HepG2 (cell line): ENCODE measurements at regions not wholly inside any gene's neighbourhood (a gene's known extent, or its start where the extent isn't known, plus 50 kb on each side); places are given as distances from the start of the nearest gene placed in this dataset.

Experiments used
- ATAC-seq: fragments of 200-7000 bp; cut with Tn5 transposase; 3 replicates; pipeline ENCODE4 v1.9.1; 2020; ENCODE audit warnings: mild to moderate bottlenecking, moderate library complexity
- BruUV-seq: library from RNA; stranded (reverse); fragments of 400-500 nt; replicated peaks from 2 replicates; lab custom pipeline; 2021; lab: Mats Ljungman, UMichigan
- CTCF ChIA-PET: fragments of 300-600 bp; formaldehyde crosslinking; extraction: SDS; loops from one replicate; lab custom pipeline; 2021; ENCODE audit warnings: low total read pairs, inconsistent platforms, low intra/inter-chr PET ratio; lab: Yijun Ruan, JAX
- POLR2A ChIA-PET: fragments of 350-600 bp; sonication (Branson Sonifier 250); formaldehyde crosslinking; loops from one replicate; lab custom pipeline; 2020; ENCODE audit warnings: antibody characterized with exemption, inconsistent platforms; lab: Yijun Ruan, JAX
- DNase-seq: peaks from one replicate; pipeline ENCODE4 v3.0.0-alpha.2; 2015; ENCODE audit warnings: low spot score
- FAIRE-seq: peaks from 3 replicates; lab custom pipeline; 2011; peaks lifted over from hg19 to GRCh38; lab: Jason Lieb, UNC
- H2AFZ ChIP-seq: one replicate; pipeline ENCODE4 v1.6.1; 2011; ENCODE audit warnings: low read length, inconsistent platforms
- H3K27ac ChIP-seq: fragments of 300-600 bp; 3 replicates; pipeline ENCODE4 v1.8.0; 2011; ENCODE audit warnings: mixed run types, mild to moderate bottlenecking, mixed read lengths, low read length, inconsistent platforms; ENCODE audit not compliant: insufficient read depth; ENCODE audit errors: extremely low read length
- H3K27me3 ChIP-seq, 2 experiments: fragments of 200-600 bp in 1 of 2; 2 replicates in 1 of 2; 3 replicates in 1 of 2; pipeline versions ENCODE4 v1.6.0 to v1.8.0; 2011; ENCODE audit warnings: low read length in 2 of 2, mild to moderate bottlenecking in 2 of 2, moderate library complexity in 2 of 2, inconsistent platforms in 1 of 2; ENCODE audit not compliant: insufficient read depth in 2 of 2, control insufficient read depth in 1 of 2
- H3K36me3 ChIP-seq, 2 experiments: fragments of 200-600 bp in 1 of 2; replicated peaks in 1 of 2; 2 replicates in 1 of 2; 3 replicates in 1 of 2; pipeline versions ENCODE4 v1.5.1 to v1.8.0; 2011; ENCODE audit warnings: low read length in 2 of 2, inconsistent platforms in 1 of 2; ENCODE audit not compliant: insufficient read depth in 2 of 2, control insufficient read depth in 1 of 2
- H3K4me1 ChIP-seq: 2 replicates; pipeline ENCODE4 v1.5.1; 2012; ENCODE audit warnings: low read length, inconsistent platforms; ENCODE audit not compliant: insufficient read depth
- H3K4me2 ChIP-seq: 2 replicates; pipeline ENCODE4 v1.6.0; 2011; ENCODE audit warnings: low read depth, low read length, inconsistent platforms
- H3K4me3 ChIP-seq, 3 experiments: fragments of 200-600 bp in 1 of 3; sonication (generic), shearing (Covaris generic) in 1 of 3; replicated peaks in 1 of 3; 2 replicates each; pipeline ENCODE4 v1.5.1; 2011 to 2016; ENCODE audit warnings: low read length in 3 of 3, inconsistent platforms in 2 of 3, low read depth in 2 of 3, mild to moderate bottlenecking in 2 of 3, control low read depth in 1 of 3, mixed read lengths in 1 of 3; ENCODE audit not compliant: insufficient read depth in 1 of 3
- H3K79me2 ChIP-seq: one replicate; pipeline ENCODE4 v1.6.1; 2011; ENCODE audit warnings: low read length, inconsistent platforms; ENCODE audit not compliant: insufficient read depth
- H3K9ac ChIP-seq: 2 replicates; pipeline ENCODE4 v1.6.0; 2011; ENCODE audit warnings: mild to moderate bottlenecking, low read depth, low read length, inconsistent platforms; ENCODE audit not compliant: insufficient read depth
- H3K9me3 ChIP-seq: 2 replicates; pipeline ENCODE4 v1.5.1; 2012; ENCODE audit warnings: mild to moderate bottlenecking, low read length
- H4K20me1 ChIP-seq: 2 replicates; pipeline ENCODE4 v1.6.0; 2011; ENCODE audit warnings: inconsistent platforms, mild to moderate bottlenecking, low read length, moderate library complexity; ENCODE audit not compliant: insufficient read depth
- ARID2 ChIP-seq: sonication (generic); formaldehyde crosslinking; IDR thresholded peaks from 2 replicates; pipeline ENCODE4 v1.8.1; 2022; ENCODE audit warnings: mild to moderate bottlenecking, missing genetic modification reagents, borderline replicate concordance
- ARNT2 ChIP-seq: sonication (generic); formaldehyde crosslinking; IDR thresholded peaks from 2 replicates; pipeline ENCODE4 v1.8.0; 2022; ENCODE audit warnings: mild to moderate bottlenecking, low read depth, missing genetic modification reagents, moderate library complexity
- FLYWCH1 ChIP-seq: sonication (generic); formaldehyde crosslinking; IDR thresholded peaks from 2 replicates; pipeline ENCODE4 v1.8.1; 2023; ENCODE audit warnings: mild to moderate bottlenecking, missing genetic modification reagents
- GFI1 ChIP-seq: sonication (generic); formaldehyde crosslinking; IDR thresholded peaks from 2 replicates; pipeline ENCODE4 v1.5.0; 2020; ENCODE audit warnings: missing genetic modification reagents, mild to moderate bottlenecking, borderline replicate concordance
- MAFG ChIP-seq: sonication (generic); formaldehyde crosslinking; IDR thresholded peaks from 2 replicates; pipeline ENCODE4 v1.5.1; 2020; ENCODE audit warnings: mild to moderate bottlenecking, missing genetic modification reagents
- MAZ ChIP-seq, 2 experiments: sonication (generic) in 1 of 2; formaldehyde crosslinking in 1 of 2; IDR thresholded peaks; 2 replicates each; pipeline versions ENCODE4 v1.5.0 to v1.6.1; 2012 to 2020; ENCODE audit warnings: low read depth in 2 of 2, mild to moderate bottlenecking in 2 of 2, borderline replicate concordance in 1 of 2, improper control_type of control experiment in 1 of 2, low read length in 1 of 2, missing genetic modification reagents in 1 of 2, moderate library complexity in 1 of 2
- SMARCE1 ChIP-seq: fragments of 450-650 bp; IDR thresholded peaks from 2 replicates; pipeline ENCODE4 v1.6.1; 2017; ENCODE audit warnings: borderline replicate concordance
- TCF12 ChIP-seq, 2 experiments: fragments of 450-650 bp in 1 of 2; sonication (generic) in 1 of 2; formaldehyde crosslinking in 1 of 2; IDR thresholded peaks; 2 replicates each; pipeline versions ENCODE4 v1.6.1 to v1.8.0; 2017 to 2022; ENCODE audit warnings: antibody characterized with exemption in 1 of 2, mild to moderate bottlenecking in 1 of 2, missing genetic modification reagents in 1 of 2, moderate library complexity in 1 of 2
- THAP11 ChIP-seq: IDR thresholded peaks from 2 replicates; pipeline ENCODE4 v1.6.1; 2016; ENCODE audit warnings: missing biosample characterization, missing genetic modification reagents
- TOE1 ChIP-seq: sonication (generic); formaldehyde crosslinking; IDR thresholded peaks from 2 replicates; pipeline ENCODE4 v1.4.0; 2020; ENCODE audit warnings: mild to moderate bottlenecking, missing genetic modification reagents
- WIZ ChIP-seq: sonication (generic); formaldehyde crosslinking; IDR thresholded peaks from 2 replicates; pipeline ENCODE4 v1.5.1; 2020; ENCODE audit warnings: mild to moderate bottlenecking, missing genetic modification reagents
- XBP1 ChIP-seq: sonication (generic); formaldehyde crosslinking; IDR thresholded peaks from 2 replicates; pipeline ENCODE4 v1.5.0; 2020; ENCODE audit warnings: missing genetic modification reagents
- WGBS: methylation state at CpG from one replicate; pipeline ENCODE4 v1.1.6; 2017; ENCODE audit warnings: low lambda C conversion rate; 5-methylcytosine and 5-hydroxymethylcytosine counted together
- in situ Hi-C: cut with HindIII; loops from 2 replicates; pipeline ENCODE4 v1.10.0; 2017; ENCODE audit warnings: low pct_unique_long_range_greater_than_20kb; ENCODE audit not compliant: extremely low pct_ligation_motif_present
- intact Hi-C: fragments of 100-400 bp; cut with micrococcal nuclease; formaldehyde crosslinking; loops from one replicate; pipeline ENCODE4 v1.10.0; 2022; ENCODE audit not compliant: unreplicated experiment
- TF ChIP-seq, protein P1 (sequence below): sonication (generic); formaldehyde crosslinking; IDR thresholded peaks from 2 replicates; pipeline ENCODE4 v1.5.0; 2020; ENCODE audit warnings: missing genetic modification reagents
- TF ChIP-seq, protein P2 (sequence below): IDR thresholded peaks from 2 replicates; pipeline ENCODE4 v1.6.1; 2016; ENCODE audit warnings: control low read depth

DNA sequence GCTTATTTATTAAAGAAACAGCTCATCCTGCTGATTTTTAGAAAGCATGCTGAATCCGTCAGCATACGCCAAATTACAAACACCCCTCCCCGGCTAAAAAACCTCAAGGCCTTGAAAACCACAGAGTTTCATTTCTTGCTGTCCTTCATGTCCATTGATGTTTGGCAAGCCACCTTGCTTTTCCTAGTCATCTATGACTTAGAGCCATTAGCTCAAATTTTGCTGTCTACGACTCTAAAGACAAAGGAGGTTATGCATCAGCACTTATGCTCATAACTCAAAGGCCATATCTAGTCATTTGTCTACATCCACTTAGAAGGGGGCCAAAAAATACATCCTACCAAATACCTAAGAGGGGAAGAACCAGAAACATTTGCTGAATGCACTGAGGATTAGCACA lies 925.1 kb downstream of the PCDH7 start:
- DNase-seq, result no peak
- no peaks in the 10 kb centered on the region for H3K79me2 ChIP-seq
- WGBS, result 51% methylated on average over 4 of the region's 4 CpGs
- ChIA-PET CTCF (no interaction called here), POLR2A (no interaction called here)
- in situ Hi-C loops, result no loop called here
- H2AFZ ChIP-seq, result no peak overlapping the region
- H3K4me2 ChIP-seq, result no peak overlapping the region
- TF ChIP-seq FLYWCH1 (CRISPR knock-in tag) (no peak), MAFG (CRISPR knock-in tag) (no peak), WIZ (no peak), THAP11 (CRISPR knock-in tag) (no peak), SMARCE1 (no peak), TOE1 (CRISPR knock-in tag) (no peak), MAZ (IDR thresholded peaks at IDR 0.05; ENCODE audit: borderline replicate concordance, low read depth, low read length) (no peak), MAZ (CRISPR knock-in tag; IDR thresholded peaks at IDR 0.05; ENCODE audit: low read depth) (no peak), XBP1 (CRISPR knock-in tag) (no peak), TCF12 (IDR thresholded peaks at IDR 0.05) (no peak), TCF12 (CRISPR knock-in tag; IDR thresholded peaks at IDR 0.05) (no peak), GFI1 (CRISPR knock-in tag) (no peak), ARNT2 (CRISPR knock-in tag) (no peak), ARID2 (CRISPR knock-in tag) (no peak)
- TF ChIP-seq, protein P1, sequence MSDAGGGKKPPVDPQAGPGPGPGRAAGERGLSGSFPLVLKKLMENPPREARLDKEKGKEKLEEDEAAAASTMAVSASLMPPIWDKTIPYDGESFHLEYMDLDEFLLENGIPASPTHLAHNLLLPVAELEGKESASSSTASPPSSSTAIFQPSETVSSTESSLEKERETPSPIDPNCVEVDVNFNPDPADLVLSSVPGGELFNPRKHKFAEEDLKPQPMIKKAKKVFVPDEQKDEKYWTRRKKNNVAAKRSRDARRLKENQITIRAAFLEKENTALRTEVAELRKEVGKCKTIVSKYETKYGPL (CRISPR knock-in tag), result no peak
- TF ChIP-seq, protein P2, sequence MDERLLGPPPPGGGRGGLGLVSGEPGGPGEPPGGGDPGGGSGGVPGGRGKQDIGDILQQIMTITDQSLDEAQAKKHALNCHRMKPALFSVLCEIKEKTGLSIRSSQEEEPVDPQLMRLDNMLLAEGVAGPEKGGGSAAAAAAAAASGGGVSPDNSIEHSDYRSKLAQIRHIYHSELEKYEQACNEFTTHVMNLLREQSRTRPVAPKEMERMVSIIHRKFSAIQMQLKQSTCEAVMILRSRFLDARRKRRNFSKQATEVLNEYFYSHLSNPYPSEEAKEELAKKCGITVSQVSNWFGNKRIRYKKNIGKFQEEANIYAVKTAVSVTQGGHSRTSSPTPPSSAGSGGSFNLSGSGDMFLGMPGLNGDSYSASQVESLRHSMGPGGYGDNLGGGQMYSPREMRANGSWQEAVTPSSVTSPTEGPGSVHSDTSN (CRISPR knock-in tag), result no peak
- H4K20me1 ChIP-seq, result no peaks in the 10 kb centered on the region
- no peak overlapping the region for H3K4me3 ChIP-seq
- H3K9ac ChIP-seq, result no peak overlapping the region
- no peak for ATAC-seq
- H3K27me3 ChIP-seq, result no peaks in the 10 kb centered on the region
- no peaks in the 10 kb centered on the region for H3K4me1 ChIP-seq
- no TSS peak for BruUV-seq
- intact Hi-C loops, result no loop called here
- no peak overlapping the region for H3K27ac ChIP-seq
- no peaks in the 10 kb centered on the region for H3K36me3 ChIP-seq
- FAIRE-seq, result no peak
- H3K9me3 ChIP-seq, result no peaks in the 10 kb centered on the region
